CD4-positive, alpha-beta T cell (primary cell): ENCODE measurements at regions not wholly inside any gene's neighbourhood (a gene's known extent, or its start where the extent isn't known, plus 50 kb on each side); places are given as distances from the start of the nearest gene placed in this dataset.
"Not testable (repeated sequence)": the region's sequence is repeated elsewhere in the genome, so short reads cannot be mapped to it uniquely, and the experiment has no call there.

Source experiments
- ATAC-seq: fragments of 200-7000 bp; cut with Tn5 transposase; one replicate; pipeline ENCODE4 v1.10.0; 2022; ENCODE audit warnings: mild to moderate bottlenecking; ENCODE audit not compliant: poor library complexity
- CTCF ChIA-PET: fragments of 350-600 bp; sonication (Branson Sonifier 250); formaldehyde crosslinking; loops from one replicate; lab custom pipeline; 2021; ENCODE audit warnings: antibody characterized with exemption, inconsistent platforms; lab: Charles Lee
- POLR2A ChIA-PET: fragments of 350-600 bp; sonication (Branson Sonifier 250); formaldehyde crosslinking; loops from one replicate; lab custom pipeline; 2021; ENCODE audit warnings: antibody characterized with exemption, inconsistent platforms; lab: Charles Lee
- DNase-seq, 14 experiments: peaks; one replicate each; pipeline ENCODE4 v3.0.0-alpha.2; 2013 to 2020; ENCODE audit warnings: mixed read lengths in 2 of 14
- H3K27ac ChIP-seq, 2 donors: one replicate each; pipeline versions ENCODE4 v1.5.1 to v1.7.0; 2013; ENCODE audit warnings: low read length in 2 of 2, low read depth in 1 of 2, mild to moderate bottlenecking in 1 of 2
- H3K27me3 ChIP-seq, 2 experiments: 1 replicate in 1 of 2; 2 replicates in 1 of 2; pipeline versions ENCODE4 v1.6.1 to v1.7.0; 2013; ENCODE audit warnings: low read length in 2 of 2, control low read depth in 1 of 2, mild to moderate bottlenecking in 1 of 2, moderate library complexity in 1 of 2; ENCODE audit not compliant: insufficient read depth in 2 of 2, control insufficient read depth in 1 of 2
- H3K36me3 ChIP-seq: one replicate; pipeline ENCODE4 v1.6.1; 2013; ENCODE audit warnings: low read length, control low read depth; ENCODE audit not compliant: insufficient read depth
- H3K4me1 ChIP-seq: one replicate; pipeline ENCODE4 v1.6.1; 2013; ENCODE audit warnings: low read length, control low read depth; ENCODE audit not compliant: insufficient read depth
- H3K4me3 ChIP-seq: one replicate; pipeline ENCODE4 v1.5.1; 2013; ENCODE audit warnings: mild to moderate bottlenecking, low read length, moderate library complexity
- H3K9me3 ChIP-seq, 2 experiments: 1 replicate in 1 of 2; 2 replicates in 1 of 2; pipeline versions ENCODE4 v1.6.1 to v1.7.0; 2013; ENCODE audit warnings: low read length in 2 of 2, mild to moderate bottlenecking in 2 of 2, control low read depth in 1 of 2, moderate library complexity in 1 of 2; ENCODE audit not compliant: control insufficient read depth in 1 of 2, insufficient read depth in 1 of 2
- H3K27ac Mint-ChIP-seq: one replicate; pipeline ENCODE4 v1.8.0; 2020; ENCODE audit warnings: mixed read lengths
- H3K27me3 Mint-ChIP-seq: one replicate; pipeline ENCODE4 v1.8.0; 2021; ENCODE audit warnings: mixed read lengths
- H3K36me3 Mint-ChIP-seq: one replicate; pipeline ENCODE4 v1.8.0; 2021; ENCODE audit warnings: low read depth, mixed read lengths
- H3K4me1 Mint-ChIP-seq: one replicate; pipeline ENCODE4 v1.8.0; 2021; ENCODE audit warnings: low read depth, mixed read lengths
- H3K4me3 Mint-ChIP-seq: one replicate; pipeline ENCODE4 v1.8.0; 2020; ENCODE audit warnings: mild to moderate bottlenecking, mixed read lengths
- H3K9me3 Mint-ChIP-seq: one replicate; pipeline ENCODE4 v1.8.0; 2020; ENCODE audit warnings: mixed read lengths
- intact Hi-C, 2 experiments: fragments of 100-400 bp; cut with DNase I in 1 of 2; cut with micrococcal nuclease in 1 of 2; formaldehyde crosslinking; loops; one replicate each; pipeline versions ENCODE4 v1.15.1 to v1.9.0; 2023 to 2025; cut with DNase I, micrococcal nuclease
- TF ChIP-seq, protein P1 (sequence below): fragments of 200-600 bp; IDR thresholded peaks from one replicate; pipeline ENCODE4 v1.8.0; 2022; ENCODE audit warnings: antibody characterized with exemption, mild to moderate bottlenecking

DNA sequence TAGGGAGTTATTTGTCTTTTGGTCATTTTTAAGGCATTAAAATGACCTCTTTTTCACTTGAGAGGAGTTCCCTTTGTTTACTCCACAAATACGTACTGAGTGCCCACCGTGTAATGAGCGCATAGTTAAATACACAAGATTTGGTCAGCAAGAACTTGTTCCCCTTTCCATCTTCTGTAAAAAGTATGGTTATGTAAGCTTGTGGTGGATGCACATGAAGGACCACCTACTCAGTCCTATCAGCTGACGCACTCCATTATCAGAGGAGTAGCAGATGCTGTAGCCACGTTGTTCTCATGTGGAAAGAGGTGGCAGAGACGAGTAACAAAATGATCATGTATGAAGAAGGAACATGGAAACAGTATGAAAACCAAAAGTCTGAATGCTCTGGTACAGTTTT, 78.0 kb upstream of the GARIN1A start:
- DNase-seq, H3K4me1 ChIP-seq, H3K27me3 Mint-ChIP-seq, CTCF ChIA-PET, H3K9me3 ChIP-seq, H3K27ac Mint-ChIP-seq, H3K9me3 Mint-ChIP-seq, H3K27ac ChIP-seq, intact Hi-C loops, ATAC-seq, POLR2A ChIA-PET, H3K4me3 ChIP-seq, H3K4me3 Mint-ChIP-seq, H3K27me3 ChIP-seq: not testable (repeated sequence)
- H3K4me1 Mint-ChIP-seq = peaks cover 11% of the 10 kb centered on the region
- H3K36me3 ChIP-seq = peaks cover 28% of the 10 kb centered on the region
- peaks cover 76% of the 10 kb centered on the region for H3K36me3 Mint-ChIP-seq

DNA sequence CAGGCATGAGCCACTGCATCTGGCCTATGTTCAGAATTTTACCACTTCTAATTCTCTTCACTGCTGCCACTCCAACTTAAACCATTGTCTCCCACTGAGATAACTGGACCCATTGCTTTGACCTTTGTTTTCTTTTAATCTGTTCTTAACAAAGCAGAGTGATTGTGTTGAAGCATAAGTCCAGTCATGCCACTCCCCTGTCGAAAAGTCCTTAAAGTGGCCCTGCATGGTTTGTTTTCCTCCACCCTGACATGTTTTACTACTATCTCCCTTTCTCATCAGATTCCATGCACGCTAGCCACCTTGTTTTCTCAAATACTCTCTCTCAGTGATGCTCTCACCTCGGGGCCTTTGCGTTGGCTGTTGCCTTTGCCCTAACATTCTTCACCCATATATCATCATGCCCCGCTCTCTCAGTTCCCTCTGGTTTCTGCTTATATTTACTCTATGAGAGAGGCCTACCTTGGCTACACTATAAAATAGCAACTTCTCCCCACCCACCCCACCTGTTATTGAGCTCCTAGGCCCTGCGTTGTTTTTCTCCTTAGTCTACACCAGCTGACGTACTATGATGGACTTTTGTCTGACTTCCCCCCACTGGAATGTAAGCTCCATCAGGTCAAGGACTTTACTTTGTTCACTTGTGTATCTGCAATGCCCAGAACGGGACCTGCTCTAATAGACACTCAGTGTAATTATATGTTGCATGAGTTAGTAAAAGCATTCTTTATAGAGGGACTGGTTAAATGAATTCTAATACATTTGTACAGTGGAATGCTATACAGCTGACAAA, 75.6 kb upstream of the GARIN1A start:
- H3K36me3 Mint-ChIP-seq = peaks cover 76% of the 10 kb centered on the region
- H3K4me3 Mint-ChIP-seq, H3K4me1 ChIP-seq, H3K27ac ChIP-seq, DNase-seq, H3K27ac Mint-ChIP-seq, H3K27me3 Mint-ChIP-seq, ATAC-seq, H3K27me3 ChIP-seq, CTCF ChIA-PET, intact Hi-C loops, POLR2A ChIA-PET, H3K9me3 Mint-ChIP-seq, H3K9me3 ChIP-seq, H3K4me3 ChIP-seq: not testable (repeated sequence)
- H3K4me1 Mint-ChIP-seq = peaks cover 11% of the 10 kb centered on the region
- H3K36me3 ChIP-seq = peaks cover 35% of the 10 kb centered on the region

DNA sequence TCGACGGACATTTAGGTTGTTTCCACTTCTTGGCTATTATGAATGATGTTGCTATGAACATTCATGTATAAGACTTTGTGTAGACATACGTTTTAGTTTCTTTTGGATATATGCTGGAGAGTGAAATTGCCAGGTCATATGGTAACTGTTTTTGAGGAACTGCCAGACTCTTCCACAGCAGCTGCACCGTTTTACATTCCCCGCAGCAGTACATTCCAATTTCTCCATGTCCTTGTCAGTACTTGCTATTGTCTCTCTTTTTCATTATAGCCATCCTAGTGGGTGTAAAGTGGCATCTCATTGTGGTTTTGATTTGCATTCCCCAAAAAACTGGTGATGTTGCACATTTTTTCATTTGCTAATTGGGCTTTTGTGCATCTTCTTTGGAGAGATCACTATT, 73.1 kb upstream of the GARIN1A start:
- H3K9me3 ChIP-seq, intact Hi-C loops, H3K9me3 Mint-ChIP-seq, H3K4me3 Mint-ChIP-seq, ATAC-seq, CTCF ChIA-PET, H3K4me3 ChIP-seq, H3K27me3 ChIP-seq, H3K27ac ChIP-seq, H3K27me3 Mint-ChIP-seq, POLR2A ChIA-PET, H3K4me1 ChIP-seq, DNase-seq: not testable (repeated sequence)
- Mint-ChIP-seq H3K27ac (peak overlapping the region; percentile 7), H3K36me3 (peaks cover 70% of the 10 kb centered on the region), H3K4me1 (peaks cover 16% of the 10 kb centered on the region)
- peaks cover 18% of the 10 kb centered on the region for H3K36me3 ChIP-seq

DNA sequence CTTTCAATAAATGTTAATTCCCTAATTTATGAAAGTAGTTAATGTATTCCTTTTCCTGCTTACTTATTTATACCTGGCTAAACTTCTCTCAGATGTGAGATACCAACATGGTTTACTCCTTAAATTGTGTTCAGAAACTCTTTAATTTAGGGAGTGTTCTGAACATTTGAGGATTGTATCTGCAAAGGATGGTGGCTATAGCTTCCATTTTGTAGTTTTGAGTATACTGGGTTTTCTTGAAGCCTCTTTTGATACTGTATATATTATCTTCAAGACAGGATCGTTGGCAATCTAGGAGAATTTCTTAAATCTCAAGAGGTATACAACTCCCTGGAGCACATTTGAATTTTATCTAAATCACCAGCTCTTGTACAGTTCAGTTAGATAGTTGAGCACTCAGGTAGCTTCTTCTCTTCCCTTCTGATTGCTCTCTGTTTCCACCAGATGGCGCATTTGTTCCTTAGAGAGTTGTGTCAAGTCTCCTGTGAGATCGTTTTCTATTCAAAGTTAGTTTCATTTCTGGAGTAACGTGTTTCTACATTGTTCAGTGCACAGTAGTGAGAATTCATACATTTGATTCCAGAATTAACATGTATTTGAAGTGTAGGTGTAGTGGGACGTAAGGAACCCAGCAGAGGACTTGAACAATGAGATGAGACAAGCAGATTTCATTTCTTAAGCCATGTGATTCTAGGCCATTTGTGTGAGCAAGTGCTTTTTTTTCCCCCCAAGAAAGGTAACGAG, 63.2 kb upstream of the GARIN1A start:
- Mint-ChIP-seq H3K4me3 (peak overlapping the region; percentile 82), H3K36me3 (peaks cover 33% of the 10 kb centered on the region), H3K27ac (peak overlapping the region; percentile 64)
- H3K4me3 ChIP-seq = peak overlapping the region; percentile 19
- not testable (repeated sequence) for H3K27me3 Mint-ChIP-seq, H3K27me3 ChIP-seq, H3K9me3 Mint-ChIP-seq, H3K4me1 Mint-ChIP-seq, H3K4me1 ChIP-seq, H3K9me3 ChIP-seq, H3K27ac ChIP-seq
- peaks cover 19% of the 10 kb centered on the region for H3K36me3 ChIP-seq
- intact Hi-C loops = loop anchor here (1.0 to 2.0 kb wide), 2 partner anchors 182 to 274 kb away; no protein-coding TSS in a partner anchor
- peak; percentile 95 for ATAC-seq
- POLR2A ChIA-PET = interaction anchor here (0.6 kb wide), 2 partner anchors 143 to 345 kb away, joined by 4 read pairs; no protein-coding TSS in a partner anchor
- CTCF ChIA-PET = interaction anchor here (1.0 kb wide), 1 partner anchor 275 kb away, joined by 4 read pairs; no protein-coding TSS in a partner anchor
- DNase-seq = peak in 9 of 14 experiments; percentile 3 to 77 (median 31)
- TF ChIP-seq, protein P1, sequence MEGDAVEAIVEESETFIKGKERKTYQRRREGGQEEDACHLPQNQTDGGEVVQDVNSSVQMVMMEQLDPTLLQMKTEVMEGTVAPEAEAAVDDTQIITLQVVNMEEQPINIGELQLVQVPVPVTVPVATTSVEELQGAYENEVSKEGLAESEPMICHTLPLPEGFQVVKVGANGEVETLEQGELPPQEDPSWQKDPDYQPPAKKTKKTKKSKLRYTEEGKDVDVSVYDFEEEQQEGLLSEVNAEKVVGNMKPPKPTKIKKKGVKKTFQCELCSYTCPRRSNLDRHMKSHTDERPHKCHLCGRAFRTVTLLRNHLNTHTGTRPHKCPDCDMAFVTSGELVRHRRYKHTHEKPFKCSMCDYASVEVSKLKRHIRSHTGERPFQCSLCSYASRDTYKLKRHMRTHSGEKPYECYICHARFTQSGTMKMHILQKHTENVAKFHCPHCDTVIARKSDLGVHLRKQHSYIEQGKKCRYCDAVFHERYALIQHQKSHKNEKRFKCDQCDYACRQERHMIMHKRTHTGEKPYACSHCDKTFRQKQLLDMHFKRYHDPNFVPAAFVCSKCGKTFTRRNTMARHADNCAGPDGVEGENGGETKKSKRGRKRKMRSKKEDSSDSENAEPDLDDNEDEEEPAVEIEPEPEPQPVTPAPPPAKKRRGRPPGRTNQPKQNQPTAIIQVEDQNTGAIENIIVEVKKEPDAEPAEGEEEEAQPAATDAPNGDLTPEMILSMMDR = peak; percentile 70

DNA sequence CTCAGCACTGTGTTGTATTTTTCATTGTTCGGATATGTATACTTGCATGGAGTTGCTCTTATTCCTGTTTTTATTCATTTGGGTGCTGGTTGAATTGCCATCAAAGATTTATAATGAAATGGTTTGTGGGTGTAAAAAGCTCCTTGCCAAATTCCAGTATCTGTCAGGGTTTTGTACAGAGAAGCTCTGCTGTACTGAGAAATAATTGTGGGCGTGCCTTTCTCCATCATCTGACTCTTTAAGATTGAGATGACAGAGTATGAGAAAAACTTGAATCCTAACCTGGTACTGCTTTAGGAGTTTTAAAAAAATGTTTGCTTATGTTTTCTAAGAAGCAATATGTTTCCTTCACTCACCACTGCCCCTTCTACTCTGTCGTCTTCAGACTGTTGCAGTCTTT, 58.7 kb upstream of the GARIN1A start:
- DNase-seq, H3K4me1 ChIP-seq, H3K9me3 ChIP-seq, H3K4me3 ChIP-seq, H3K27ac ChIP-seq, H3K27ac Mint-ChIP-seq, intact Hi-C loops, CTCF ChIA-PET, ATAC-seq, POLR2A ChIA-PET, H3K9me3 Mint-ChIP-seq, H3K27me3 Mint-ChIP-seq, H3K4me3 Mint-ChIP-seq, H3K27me3 ChIP-seq: not testable (repeated sequence)
- peaks cover 60% of the 10 kb centered on the region for H3K36me3 Mint-ChIP-seq
- peaks cover 27% of the 10 kb centered on the region for H3K36me3 ChIP-seq
- H3K4me1 Mint-ChIP-seq = peaks cover 12% of the 10 kb centered on the region

DNA sequence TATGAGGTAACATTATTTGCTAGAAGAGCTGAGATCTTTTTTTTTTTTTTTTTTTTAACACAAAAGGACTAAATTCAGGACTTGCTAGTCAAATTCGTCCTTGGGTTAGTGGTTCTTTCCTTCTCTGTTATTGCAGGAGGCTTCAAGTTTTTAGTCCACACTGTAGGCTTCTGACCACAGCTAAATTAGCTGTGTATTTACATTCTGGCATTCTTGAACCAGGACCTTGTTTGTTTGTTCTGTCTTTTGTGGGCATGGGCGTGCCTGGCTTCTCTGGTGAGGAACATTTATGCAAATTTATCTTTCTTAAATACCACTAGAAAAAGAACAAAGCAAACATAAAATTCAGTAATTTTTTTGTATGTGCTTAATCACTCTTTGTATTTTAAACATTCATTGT, 57.3 kb upstream of the GARIN1A start:
- H3K27me3 ChIP-seq, H3K4me3 ChIP-seq: not testable (repeated sequence)

More for the DNA sequence above, 57.3 kb upstream of the GARIN1A start:
- ATAC-seq, H3K27me3 Mint-ChIP-seq, H3K27ac Mint-ChIP-seq, DNase-seq, H3K4me1 ChIP-seq, H3K9me3 Mint-ChIP-seq, H3K4me3 Mint-ChIP-seq, H3K9me3 ChIP-seq, CTCF ChIA-PET, H3K27ac ChIP-seq, H3K4me1 Mint-ChIP-seq, intact Hi-C loops: not testable (repeated sequence)
- H3K36me3 ChIP-seq = peaks cover 36% of the 10 kb centered on the region
- POLR2A ChIA-PET = interaction anchor here (0.6 kb wide), 1 partner anchor 125 kb away, joined by 5 read pairs; no protein-coding TSS in a partner anchor
- peaks cover 65% of the 10 kb centered on the region for H3K36me3 Mint-ChIP-seq
